ENCODE measurements at regions not wholly inside any gene's neighbourhood (a gene's known extent, or its start where the extent isn't known, plus 50 kb on each side); places are given as distances from the start of the nearest gene placed in this dataset.

GRCh38 chr6:120211955-120212792 lies 862.6 kb upstream of the MAN1A1 start (continued):
- TF ChIP-seq ZNF260 (CRISPR knock-in tag; IDR thresholded peaks at IDR 0.05; ENCODE audit: borderline replicate concordance, low read depth) (no peak), ZNF800 (CRISPR knock-in tag; IDR thresholded peaks at IDR 0.05) (no peak), GZF1 (CRISPR knock-in tag; IDR thresholded peaks at IDR 0.05) (no peak), ZNF580 (CRISPR knock-in tag; IDR thresholded peaks at IDR 0.05; ENCODE audit: borderline replicate concordance, low read depth) (no peak), ATM (IDR thresholded peaks at IDR 0.05; ENCODE audit: borderline replicate concordance) (no peak), ZNF276 (CRISPR knock-in tag; IDR thresholded peaks at IDR 0.05; ENCODE audit: low read depth) (no peak), FOXP1 (IDR thresholded peaks at IDR 0.05) (no peak), FOXP1 (CRISPR knock-in tag; IDR thresholded peaks at IDR 0.05) (0 out of 2 replicates have a peak, but pooled peaks have one; percentile 22), STAT5B (CRISPR knock-in tag; IDR thresholded peaks at IDR 0.05) (no peak), ZNF143 (CRISPR knock-in tag; IDR thresholded peaks at IDR 0.05) (no peak), ARNT (IDR thresholded peaks at IDR 0.05) (no peak), FLYWCH1 (CRISPR knock-in tag; IDR thresholded peaks at IDR 0.05) (no peak), SOX13 (IDR thresholded peaks at IDR 0.05) (no peak), SOX13 (CRISPR knock-in tag; conservative IDR thresholded peaks at IDR 0.05 in 1 of 2, IDR thresholded peaks at IDR 0.05 in 1 of 2) (peak in 1 of 2 experiments; percentile 39; a peak in 1 of 4 replicates), ZNF354B (CRISPR knock-in tag; IDR thresholded peaks at IDR 0.05) (no peak), E2F5 (CRISPR knock-in tag; conservative IDR thresholded peaks at IDR 0.05) (no peak)
- TF ChIP-seq, protein P1, sequence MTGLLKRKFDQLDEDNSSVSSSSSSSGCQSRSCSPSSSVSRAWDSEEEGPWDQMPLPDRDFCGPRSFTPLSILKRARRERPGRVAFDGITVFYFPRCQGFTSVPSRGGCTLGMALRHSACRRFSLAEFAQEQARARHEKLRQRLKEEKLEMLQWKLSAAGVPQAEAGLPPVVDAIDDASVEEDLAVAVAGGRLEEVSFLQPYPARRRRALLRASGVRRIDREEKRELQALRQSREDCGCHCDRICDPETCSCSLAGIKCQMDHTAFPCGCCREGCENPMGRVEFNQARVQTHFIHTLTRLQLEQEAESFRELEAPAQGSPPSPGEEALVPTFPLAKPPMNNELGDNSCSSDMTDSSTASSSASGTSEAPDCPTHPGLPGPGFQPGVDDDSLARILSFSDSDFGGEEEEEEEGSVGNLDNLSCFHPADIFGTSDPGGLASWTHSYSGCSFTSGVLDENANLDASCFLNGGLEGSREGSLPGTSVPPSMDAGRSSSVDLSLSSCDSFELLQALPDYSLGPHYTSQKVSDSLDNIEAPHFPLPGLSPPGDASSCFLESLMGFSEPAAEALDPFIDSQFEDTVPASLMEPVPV (CRISPR knock-in tag; IDR thresholded peaks at IDR 0.05): no peak
- TF ChIP-seq, protein P2, sequence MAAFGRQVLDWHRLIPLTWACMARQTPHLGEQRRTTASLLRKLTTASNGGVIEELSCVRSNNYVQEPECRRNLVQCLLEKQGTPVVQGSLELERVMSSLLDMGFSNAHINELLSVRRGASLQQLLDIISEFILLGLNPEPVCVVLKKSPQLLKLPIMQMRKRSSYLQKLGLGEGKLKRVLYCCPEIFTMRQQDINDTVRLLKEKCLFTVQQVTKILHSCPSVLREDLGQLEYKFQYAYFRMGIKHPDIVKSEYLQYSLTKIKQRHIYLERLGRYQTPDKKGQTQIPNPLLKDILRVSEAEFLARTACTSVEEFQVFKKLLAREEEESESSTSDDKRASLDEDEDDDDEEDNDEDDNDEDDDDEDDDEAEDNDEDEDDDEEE (CRISPR knock-in tag; IDR thresholded peaks at IDR 0.05): no peak
- TF ChIP-seq, protein P3, sequence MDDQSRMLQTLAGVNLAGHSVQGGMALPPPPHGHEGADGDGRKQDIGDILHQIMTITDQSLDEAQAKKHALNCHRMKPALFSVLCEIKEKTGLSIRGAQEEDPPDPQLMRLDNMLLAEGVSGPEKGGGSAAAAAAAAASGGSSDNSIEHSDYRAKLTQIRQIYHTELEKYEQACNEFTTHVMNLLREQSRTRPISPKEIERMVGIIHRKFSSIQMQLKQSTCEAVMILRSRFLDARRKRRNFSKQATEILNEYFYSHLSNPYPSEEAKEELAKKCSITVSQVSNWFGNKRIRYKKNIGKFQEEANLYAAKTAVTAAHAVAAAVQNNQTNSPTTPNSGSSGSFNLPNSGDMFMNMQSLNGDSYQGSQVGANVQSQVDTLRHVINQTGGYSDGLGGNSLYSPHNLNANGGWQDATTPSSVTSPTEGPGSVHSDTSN (CRISPR knock-in tag; IDR thresholded peaks at IDR 0.05; ENCODE audit: borderline replicate concordance): no peak
